Neuron (in vitro differentiated cells): ENCODE measurements at regions not wholly inside any gene's neighbourhood (a gene's known extent, or its start where the extent isn't known, plus 50 kb on each side); places are given as distances from the start of the nearest gene placed in this dataset.
A peak's percentile ranks its signal among the peaks of the same experiment; 100 is the strongest.
"Not testable (repeated sequence)": the region's sequence is repeated elsewhere in the genome, so short reads cannot be mapped to it uniquely, and the experiment has no call there.

ENCODE experiments used
- H2AFZ ChIP-seq: one replicate; pipeline ENCODE4 v1.6.1; 2013; ENCODE audit warnings: low read depth, mild to moderate bottlenecking, inconsistent platforms, low read length, moderate library complexity
- H3K27me3 ChIP-seq: one replicate; pipeline ENCODE4 v1.6.1; 2013; ENCODE audit warnings: low read length; ENCODE audit not compliant: insufficient read depth
- H3K36me3 ChIP-seq: one replicate; pipeline ENCODE4 v1.6.1; 2013; ENCODE audit warnings: low read length; ENCODE audit not compliant: insufficient read depth
- H3K4me1 ChIP-seq: one replicate; pipeline ENCODE4 v1.6.1; 2013; ENCODE audit warnings: low read length; ENCODE audit not compliant: insufficient read depth
- H3K4me3 ChIP-seq: 2 replicates; pipeline ENCODE4 v1.5.1; 2013; ENCODE audit warnings: mild to moderate bottlenecking, low read length, moderate library complexity
- H3K9me3 ChIP-seq: one replicate; pipeline ENCODE4 v1.6.1; 2013; ENCODE audit warnings: low read length

DNA sequence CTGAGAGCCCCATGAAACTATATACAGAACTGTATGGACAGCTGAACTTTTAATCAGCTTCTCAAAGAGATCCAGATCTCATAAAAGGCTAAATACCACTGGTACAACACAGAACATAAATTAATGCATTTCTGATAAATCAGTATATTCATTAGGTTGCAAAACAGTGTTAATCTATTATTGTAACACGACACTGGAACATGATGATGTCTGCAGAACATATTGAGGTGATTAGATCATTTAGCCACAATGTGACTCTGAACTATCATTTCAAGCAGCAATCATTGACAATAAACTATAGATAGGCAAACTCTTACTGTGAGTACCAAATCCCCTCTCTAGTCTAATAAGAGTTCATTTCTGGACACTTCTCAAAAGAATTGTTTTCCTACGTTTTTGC is 50.3 kb downstream of the GASK1B start:
- no peaks in the 10 kb centered on the region for H3K36me3 ChIP-seq
- H3K4me1 ChIP-seq = peaks cover 3% of the 10 kb centered on the region
- no peaks in the 10 kb centered on the region for H3K27me3 ChIP-seq
- no peak overlapping the region for H3K4me3 ChIP-seq
- H2AFZ ChIP-seq = no peak overlapping the region
- H3K9me3 ChIP-seq = no peaks in the 10 kb centered on the region

DNA sequence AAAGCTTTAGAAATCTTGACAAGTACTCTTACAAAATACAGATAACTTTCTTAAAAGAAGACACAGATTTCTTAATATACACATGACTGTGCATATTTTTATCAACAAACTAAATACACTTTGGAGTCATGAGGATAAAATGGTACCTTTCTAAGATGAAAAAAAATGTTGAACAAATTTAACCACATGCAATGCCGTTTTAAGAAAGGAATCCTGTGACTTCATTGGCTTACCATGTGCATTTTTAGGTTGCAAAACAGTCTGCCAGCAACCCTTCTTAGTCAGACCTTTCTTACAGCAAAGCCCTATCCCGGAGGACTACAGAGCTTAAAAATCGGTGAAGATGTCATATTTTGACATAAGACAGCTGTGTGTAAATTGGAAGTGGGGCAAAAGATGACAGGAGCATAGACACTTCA is 51.7 kb downstream of the GASK1B start:
- no peak overlapping the region for H2AFZ ChIP-seq
- H3K36me3 ChIP-seq = no peaks in the 10 kb centered on the region
- H3K4me3 ChIP-seq = no peak overlapping the region
- no peaks in the 10 kb centered on the region for H3K27me3 ChIP-seq
- H3K4me1 ChIP-seq = peaks cover 3% of the 10 kb centered on the region
- H3K9me3 ChIP-seq = no peaks in the 10 kb centered on the region

DNA sequence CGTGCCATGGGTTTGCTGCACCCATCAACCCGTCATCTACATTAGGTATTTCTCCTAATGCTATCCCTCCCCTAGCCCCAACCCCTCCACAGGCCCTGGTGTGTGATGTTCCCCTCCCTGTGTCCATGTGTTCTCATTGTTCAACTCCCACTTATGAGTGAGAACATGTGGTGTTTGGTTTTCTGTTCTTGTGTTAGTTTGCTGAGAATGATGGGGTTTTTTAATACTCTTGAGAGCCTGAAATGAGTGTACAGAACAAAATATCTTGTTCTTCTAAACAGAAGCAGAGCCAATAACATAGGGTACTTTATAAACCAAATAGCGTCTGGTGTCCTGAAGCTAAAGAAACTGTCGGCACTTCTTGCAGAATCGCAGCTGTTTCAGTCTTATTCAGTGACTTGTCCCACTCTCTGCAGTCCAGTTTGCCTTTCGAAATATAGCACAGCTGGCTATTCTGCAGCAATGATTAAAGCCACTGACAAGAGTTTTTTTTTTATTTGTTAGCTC is 52.1 kb downstream of the GASK1B start:
- H2AFZ ChIP-seq, H3K4me3 ChIP-seq, H3K36me3 ChIP-seq: not testable (repeated sequence)

DNA sequence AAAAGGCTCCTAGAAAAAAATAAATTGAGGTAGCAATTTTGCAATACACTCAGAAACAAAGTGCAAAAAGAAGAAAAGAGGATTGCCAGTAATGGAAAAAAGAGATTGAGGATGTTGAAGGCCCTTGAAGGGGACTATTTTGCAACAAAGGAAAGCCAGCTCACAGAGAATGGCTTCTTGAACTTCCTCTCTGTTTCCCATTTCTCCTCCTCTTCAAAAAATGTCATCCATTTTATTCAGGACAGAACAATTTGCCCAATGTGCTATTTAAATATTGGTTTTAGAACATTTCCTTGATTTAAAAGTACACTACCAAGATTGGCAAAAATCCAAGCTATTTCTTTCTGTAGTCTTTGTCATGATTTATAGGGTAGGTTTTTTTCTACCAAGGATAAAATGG is 60.2 kb downstream of the GASK1B start:
- H3K9me3 ChIP-seq = no peaks in the 10 kb centered on the region
- no peaks in the 10 kb centered on the region for H3K27me3 ChIP-seq
- peak overlapping the region; percentile 55 for H2AFZ ChIP-seq
- no peaks in the 10 kb centered on the region for H3K36me3 ChIP-seq
- no peak overlapping the region for H3K4me3 ChIP-seq
- H3K4me1 ChIP-seq = peaks cover 14% of the 10 kb centered on the region

More for the DNA sequence above, 52.1 kb downstream of the GASK1B start:
- not testable (repeated sequence) for H3K27me3 ChIP-seq, H3K4me1 ChIP-seq, H3K9me3 ChIP-seq

DNA sequence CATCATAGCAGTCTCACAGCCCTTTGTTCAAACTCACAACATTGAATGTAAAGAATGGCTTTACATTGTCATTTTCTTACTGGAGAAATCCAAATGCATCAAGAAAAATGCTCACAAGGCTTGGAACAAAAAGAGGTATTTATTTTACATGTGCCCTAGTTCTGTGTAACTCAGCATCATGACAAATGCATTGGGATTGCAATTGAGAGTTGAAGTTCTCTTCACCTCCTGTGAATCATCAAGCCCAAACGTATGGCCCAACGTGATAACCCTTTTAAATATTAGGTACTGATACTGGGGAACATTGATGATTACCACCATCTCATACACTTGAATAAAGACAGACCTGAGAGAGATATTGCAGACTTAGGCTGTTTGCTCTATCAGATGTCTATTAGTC is 61.6 kb downstream of the GASK1B start:
- Histone ChIP-seq H3K4me1 (peaks cover 14% of the 10 kb centered on the region), H3K36me3 (no peaks in the 10 kb centered on the region), H3K27me3 (no peaks in the 10 kb centered on the region), H2AFZ (no peak overlapping the region), H3K9me3 (no peaks in the 10 kb centered on the region), H3K4me3 (no peak overlapping the region)

DNA sequence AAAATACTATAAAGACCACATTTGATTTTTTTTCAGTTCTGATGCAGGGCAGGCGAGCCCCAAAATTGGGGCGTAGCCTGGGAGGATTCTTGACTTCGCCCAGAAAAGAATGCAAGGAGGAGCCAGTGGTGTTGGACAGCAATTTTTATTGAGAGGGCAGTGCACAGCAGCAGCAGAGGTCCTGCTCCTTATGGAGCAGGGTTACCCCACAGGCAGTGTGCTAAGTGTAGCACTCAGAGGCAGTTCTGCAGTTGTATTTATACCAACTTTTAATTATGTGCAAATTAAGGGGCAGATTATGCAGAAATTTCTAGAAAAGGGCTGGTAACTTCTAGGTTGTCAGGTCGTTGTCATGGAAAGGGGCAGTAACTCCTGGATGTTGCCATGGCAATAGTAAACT is 69.9 kb downstream of the GASK1B start:
- no peak overlapping the region for H2AFZ ChIP-seq
- no peaks in the 10 kb centered on the region for H3K27me3 ChIP-seq
- no peaks in the 10 kb centered on the region for H3K36me3 ChIP-seq
- H3K4me3 ChIP-seq = no peak overlapping the region
- no peaks in the 10 kb centered on the region for H3K9me3 ChIP-seq
- peaks cover 5% of the 10 kb centered on the region for H3K4me1 ChIP-seq

DNA sequence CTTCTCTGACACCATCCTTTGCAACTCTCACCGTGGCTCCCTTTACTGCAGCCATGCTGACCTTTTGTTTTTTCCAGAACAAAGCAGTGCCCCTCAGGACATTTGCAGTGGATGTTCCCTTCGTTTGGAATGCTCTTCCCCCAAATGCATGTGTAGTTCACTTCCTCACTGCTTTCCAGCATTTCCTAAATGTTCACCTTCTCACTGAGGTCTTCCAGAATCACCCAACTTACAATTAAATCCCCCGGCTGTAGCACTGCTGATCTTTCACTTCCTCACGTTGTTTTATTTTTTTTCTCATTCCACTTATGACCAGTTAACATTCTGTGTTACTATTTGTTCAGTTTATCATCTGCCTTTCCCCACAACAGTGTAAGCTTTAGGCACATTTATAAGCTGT is 73.1 kb downstream of the GASK1B start:
- Histone ChIP-seq H2AFZ (no peak overlapping the region), H3K4me1 (peaks cover 8% of the 10 kb centered on the region), H3K9me3 (no peaks in the 10 kb centered on the region), H3K36me3 (no peaks in the 10 kb centered on the region), H3K4me3 (no peak overlapping the region), H3K27me3 (no peaks in the 10 kb centered on the region)

DNA sequence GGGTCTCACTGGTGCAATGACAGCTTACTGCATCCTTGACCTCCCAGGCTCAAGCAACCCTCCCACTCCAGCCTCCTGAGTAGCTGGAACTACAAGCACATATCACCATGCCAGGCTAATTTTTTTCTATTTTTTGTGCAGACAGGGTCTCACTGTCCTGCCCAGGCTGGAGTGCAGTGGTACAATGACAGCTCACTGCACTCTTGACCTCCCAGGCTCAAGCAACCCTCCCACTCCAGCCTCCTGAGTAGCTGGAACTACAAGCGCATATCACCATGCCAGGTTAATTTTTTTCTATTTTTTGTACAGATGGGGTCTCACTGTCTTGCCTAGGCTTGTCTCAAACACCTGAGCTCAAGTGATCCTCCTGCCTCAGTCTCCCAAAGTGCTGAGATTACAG is 74.0 kb downstream of the GASK1B start:
- no peak overlapping the region for H3K4me3 ChIP-seq
- peaks cover 11% of the 10 kb centered on the region for H3K4me1 ChIP-seq
- H2AFZ ChIP-seq = no peak overlapping the region

DNA sequence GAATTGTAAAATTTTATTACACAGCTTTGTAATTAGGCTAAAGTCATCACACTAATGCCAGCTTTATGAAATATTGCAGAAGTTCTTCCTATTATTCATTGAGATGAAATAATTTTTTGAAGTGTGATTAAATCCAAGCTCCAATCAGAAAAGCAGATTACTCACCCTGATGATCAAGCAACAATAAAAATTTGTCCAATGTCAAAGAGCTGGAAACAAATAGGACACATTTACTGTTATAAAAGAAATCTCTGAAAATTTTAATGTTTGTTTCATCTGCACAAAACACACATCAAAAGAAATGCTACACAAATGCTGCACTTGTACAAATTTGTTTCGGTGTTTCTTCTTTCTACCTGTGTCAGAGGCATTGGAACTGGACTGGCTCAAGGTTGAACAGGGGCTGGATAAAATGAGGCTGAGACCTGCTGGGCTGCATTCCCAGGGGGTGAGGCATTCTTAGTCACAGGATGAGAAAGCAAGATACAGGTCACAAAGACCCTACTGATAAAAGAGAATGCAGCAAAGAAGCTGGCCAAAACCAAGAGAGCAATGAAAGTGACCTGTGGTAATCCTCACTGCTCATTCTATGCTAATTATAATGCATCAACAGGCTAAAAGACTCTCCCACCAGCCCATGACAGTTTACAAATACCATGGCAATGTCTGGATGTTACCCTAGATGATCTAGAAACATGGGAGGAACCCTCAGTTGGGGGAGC is 78.3 kb downstream of the GASK1B start:
- Histone ChIP-seq H2AFZ (no peak overlapping the region), H3K4me1 (peaks cover 6% of the 10 kb centered on the region), H3K4me3 (no peak overlapping the region), H3K9me3 (no peaks in the 10 kb centered on the region), H3K27me3 (no peaks in the 10 kb centered on the region), H3K36me3 (no peaks in the 10 kb centered on the region)

More for the DNA sequence above, 74.0 kb downstream of the GASK1B start:
- H3K36me3 ChIP-seq = no peaks in the 10 kb centered on the region
- no peaks in the 10 kb centered on the region for H3K27me3 ChIP-seq
- no peaks in the 10 kb centered on the region for H3K9me3 ChIP-seq

DNA sequence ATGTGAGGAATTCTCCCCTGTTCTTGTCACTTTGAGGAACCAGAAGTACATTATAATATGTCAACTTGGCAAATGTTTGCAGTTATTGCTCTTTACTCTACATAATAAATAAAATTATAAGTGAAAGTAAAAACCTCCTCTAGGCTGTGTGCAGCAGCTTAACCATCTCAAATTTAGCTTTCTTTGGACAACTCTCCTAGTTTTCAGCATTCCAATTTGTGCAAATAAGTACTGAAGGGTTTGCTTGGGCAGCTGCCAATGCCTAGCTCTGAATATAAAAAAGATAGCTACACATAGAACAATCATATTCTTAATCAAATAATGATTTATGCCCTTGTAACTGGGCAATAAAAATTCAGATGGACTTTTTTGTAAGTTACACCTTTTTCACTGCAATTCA is 82.5 kb downstream of the GASK1B start:
- Histone ChIP-seq H3K27me3 (no peaks in the 10 kb centered on the region), H3K4me1 (peaks cover 6% of the 10 kb centered on the region), H2AFZ (no peak overlapping the region), H3K4me3 (no peak overlapping the region), H3K9me3 (no peaks in the 10 kb centered on the region), H3K36me3 (no peaks in the 10 kb centered on the region)

DNA sequence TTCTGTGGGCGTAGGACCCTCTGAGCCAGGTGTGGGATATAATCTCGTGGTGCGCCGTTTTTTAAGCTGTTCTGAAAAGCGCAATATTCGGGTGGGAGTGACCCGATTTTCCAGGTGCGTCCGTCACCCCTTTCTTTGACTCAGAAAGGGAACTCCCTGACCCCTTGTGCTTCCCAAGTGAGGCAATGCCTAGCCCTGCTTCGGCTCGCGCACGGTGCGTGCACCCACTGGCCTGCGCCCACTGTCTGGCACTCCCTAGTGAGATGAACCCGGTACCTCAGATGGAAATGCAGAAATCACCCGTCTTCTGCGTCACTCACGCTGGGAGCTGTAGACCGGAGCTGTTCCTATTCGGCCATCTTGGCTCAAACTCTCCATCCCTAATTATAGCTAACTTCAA is 82.9 kb downstream of the GASK1B start:
- not testable (repeated sequence) for H2AFZ ChIP-seq, H3K4me3 ChIP-seq

DNA sequence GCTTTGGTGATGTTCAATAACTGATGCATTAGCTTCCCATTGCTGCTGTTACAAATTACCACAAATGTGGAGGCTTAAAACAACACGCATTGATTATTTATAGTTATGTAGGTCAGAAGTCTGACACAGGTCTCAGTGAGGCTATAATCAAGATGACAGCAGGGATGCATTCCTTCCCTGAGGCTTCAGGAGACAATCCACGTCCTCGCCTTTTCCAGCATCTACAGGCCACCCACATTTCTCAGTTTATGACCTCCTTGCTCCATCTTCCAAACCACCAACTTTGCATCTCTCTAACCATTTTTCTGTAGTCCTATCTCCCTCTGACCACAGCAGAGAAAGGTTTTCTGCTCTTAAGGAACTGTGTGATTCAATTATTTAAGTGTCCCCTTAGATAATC is 92.5 kb downstream of the GASK1B start:
- H3K36me3 ChIP-seq = no peaks in the 10 kb centered on the region
- no peaks in the 10 kb centered on the region for H3K9me3 ChIP-seq
- no peaks in the 10 kb centered on the region for H3K27me3 ChIP-seq
- H3K4me3 ChIP-seq = no peak overlapping the region
- no peak overlapping the region for H2AFZ ChIP-seq
- no peaks in the 10 kb centered on the region for H3K4me1 ChIP-seq

More for the DNA sequence above, 82.9 kb downstream of the GASK1B start:
- H3K36me3 ChIP-seq, H3K27me3 ChIP-seq, H3K9me3 ChIP-seq, H3K4me1 ChIP-seq: not testable (repeated sequence)

DNA sequence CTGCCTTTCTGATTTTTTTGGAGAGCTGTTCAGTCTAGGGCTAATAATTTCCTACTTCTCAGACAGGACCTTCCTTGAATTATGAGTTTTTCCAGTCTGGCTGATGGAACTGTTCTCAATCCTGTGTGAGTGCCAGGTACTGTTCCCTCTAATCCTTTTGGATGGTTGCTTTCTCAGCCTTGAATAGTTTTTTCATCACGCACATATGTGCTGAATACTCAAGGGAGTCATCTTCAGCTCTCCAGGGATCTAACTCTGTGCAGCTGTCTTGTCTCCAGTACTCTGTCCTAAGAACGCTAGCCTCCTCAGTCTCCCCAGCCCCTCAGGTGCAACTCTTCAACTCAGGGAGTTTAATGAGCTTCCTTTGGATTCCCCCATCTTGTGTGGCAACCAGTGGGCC is 93.2 kb downstream of the GASK1B start:
- Histone ChIP-seq H3K4me1 (no peaks in the 10 kb centered on the region), H3K4me3 (no peak overlapping the region), H3K36me3 (no peaks in the 10 kb centered on the region), H2AFZ (no peak overlapping the region), H3K9me3 (no peaks in the 10 kb centered on the region), H3K27me3 (no peaks in the 10 kb centered on the region)

DNA sequence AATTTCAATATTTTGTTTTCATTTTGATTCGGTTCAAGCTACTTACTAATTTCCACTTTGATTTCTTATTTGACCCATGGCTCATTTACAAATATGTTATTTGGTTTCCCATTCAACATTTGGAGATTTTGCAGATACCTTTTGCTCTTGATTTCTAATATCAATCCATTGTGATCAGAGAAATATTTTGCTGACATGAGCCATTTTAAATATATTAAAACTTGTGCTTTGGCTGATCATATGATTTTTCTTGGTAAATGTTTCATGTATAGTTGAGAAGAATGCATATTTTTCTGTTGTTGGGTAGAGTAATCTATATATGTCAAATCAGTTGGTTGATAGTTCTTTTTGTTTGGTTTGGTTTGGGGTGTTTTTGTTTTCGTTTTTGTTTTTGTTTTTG is 95.0 kb downstream of the GASK1B start:
- Histone ChIP-seq H3K4me1 (no peaks in the 10 kb centered on the region), H3K36me3 (no peaks in the 10 kb centered on the region), H3K27me3 (no peaks in the 10 kb centered on the region), H3K4me3 (no peak overlapping the region), H3K9me3 (no peaks in the 10 kb centered on the region), H2AFZ (no peak overlapping the region)
